GM23338 (cell line): ENCODE measurements at regions not wholly inside any gene's neighbourhood (a gene's known extent, or its start where the extent isn't known, plus 50 kb on each side); places are given as distances from the start of the nearest gene placed in this dataset.

Experiments used
- ATAC-seq: fragments of 200-7000 bp; cut with Tn5 transposase; 3 replicates; pipeline ENCODE4 v1.9.1; 2020
- DNase-seq: peaks from one replicate; pipeline ENCODE4 v3.0.0-alpha.2; 2015; ENCODE audit warnings: low spot score
- H2AFZ ChIP-seq: fragments of 200-600 bp; sonication (generic); 2 replicates; pipeline ENCODE4 v1.8.0; 2016; ENCODE audit warnings: antibody characterized with exemption, mild to moderate bottlenecking, moderate library complexity
- H3F3A ChIP-seq: fragments of 200-600 bp; sonication (generic); replicated peaks from 2 replicates; pipeline ENCODE4 v1.8.0; 2017; ENCODE audit warnings: antibody characterized with exemption, mixed run types, low read depth
- H3K27ac ChIP-seq: fragments of 200-600 bp; sonication (generic); 2 replicates; pipeline ENCODE4 v1.6.1; 2016; ENCODE audit warnings: low read depth
- H3K27me3 ChIP-seq: fragments of 200-600 bp; sonication (generic); 2 replicates; pipeline ENCODE4 v1.8.0; 2016; ENCODE audit warnings: mild to moderate bottlenecking, mixed run types, moderate library complexity; ENCODE audit not compliant: insufficient read depth
- H3K36me3 ChIP-seq: fragments of 200-600 bp; sonication (generic); 2 replicates; pipeline ENCODE4 v1.8.0; 2016; ENCODE audit warnings: mild to moderate bottlenecking; ENCODE audit not compliant: insufficient read depth
- H3K4me1 ChIP-seq: fragments of 200-600 bp; sonication (generic); 2 replicates; pipeline ENCODE4 v1.8.0; 2016; ENCODE audit warnings: mild to moderate bottlenecking, moderate library complexity; ENCODE audit not compliant: insufficient read depth
- H3K4me2 ChIP-seq: fragments of 200-600 bp; sonication (generic); 2 replicates; pipeline ENCODE4 v1.7.1; 2017; ENCODE audit warnings: mixed run types
- H3K4me3 ChIP-seq: fragments of 200-600 bp; sonication (generic); 2 replicates; pipeline ENCODE4 v1.6.1; 2016; ENCODE audit warnings: mixed run types
- H3K79me2 ChIP-seq: fragments of 200-600 bp; sonication (generic); replicated peaks from 2 replicates; pipeline ENCODE4 v1.8.0; 2017; ENCODE audit warnings: mild to moderate bottlenecking; ENCODE audit not compliant: insufficient read depth
- H3K9me2 ChIP-seq: fragments of 200-600 bp; sonication (generic); 2 replicates; pipeline ENCODE4 v1.8.0; 2017; ENCODE audit not compliant: insufficient read depth
- H4K20me1 ChIP-seq: fragments of 200-600 bp; sonication (generic); replicated peaks from 2 replicates; pipeline ENCODE4 v1.8.0; 2017; ENCODE audit warnings: mild to moderate bottlenecking; ENCODE audit not compliant: insufficient read depth
- H3K27ac Mint-ChIP-seq: 2 replicates; pipeline ENCODE4 v1.8.0; 2020; ENCODE audit warnings: inconsistent platforms, mild to moderate bottlenecking, moderate library complexity, mixed read lengths
- H3K27me3 Mint-ChIP-seq: 3 replicates; pipeline ENCODE4 v1.8.0; 2022; ENCODE audit warnings: low read depth, mild to moderate bottlenecking, moderate library complexity, mixed read lengths, inconsistent platforms; ENCODE audit not compliant: insufficient read depth, poor library complexity
- H3K36me3 Mint-ChIP-seq: 3 replicates; pipeline ENCODE4 v1.8.0; 2021; ENCODE audit warnings: low read depth, mild to moderate bottlenecking, inconsistent platforms, moderate library complexity, mixed read lengths
- H3K4me1 Mint-ChIP-seq: 3 replicates; pipeline ENCODE4 v1.8.0; 2020; ENCODE audit warnings: mild to moderate bottlenecking, inconsistent platforms, mixed read lengths
- H3K4me3 Mint-ChIP-seq: 3 replicates; pipeline ENCODE4 v1.8.0; 2021; ENCODE audit warnings: moderate library complexity, mild to moderate bottlenecking, inconsistent platforms, mixed read lengths
- H3K9me3 Mint-ChIP-seq: 3 replicates; pipeline ENCODE4 v1.8.0; 2020; ENCODE audit warnings: moderate library complexity, mild to moderate bottlenecking, inconsistent platforms, mixed read lengths
- CREB1 ChIP-seq: fragments of 250-450 bp; sonication (Bioruptor Pico); IDR thresholded peaks from 2 replicates; pipeline ENCODE4 v1.5.0; 2020; ENCODE audit warnings: low read depth, mild to moderate bottlenecking, moderate library complexity
- STAT1 ChIP-seq: IDR thresholded peaks from one replicate; pipeline ENCODE4 v1.6.1; 2016; ENCODE audit warnings: antibody characterized with exemption; ENCODE audit not compliant: unreplicated experiment
- ZNF462 ChIP-seq: fragments of 250-450 bp; sonication (Bioruptor Pico); IDR thresholded peaks from 2 replicates; pipeline ENCODE4 v1.5.0; 2020; ENCODE audit warnings: mild to moderate bottlenecking, moderate library complexity
- TF ChIP-seq, protein P1 (sequence below), 2 experiments: fragments of 200-600 bp in 1 of 2; sonication (generic) in 1 of 2; conservative IDR thresholded peaks; 2 replicates each; pipeline versions ENCODE4 v1.5.1 to v1.6.1; 2016 to 2017; ENCODE audit warnings: antibody characterized with exemption in 2 of 2, low read depth in 2 of 2, mild to moderate bottlenecking in 2 of 2, moderate library complexity in 1 of 2

- TF ChIP-seq STAT1 (no peak), CREB1 (CRISPR knock-in tag) (no peak), ZNF462 (no peak)
- TF ChIP-seq, protein P1, sequence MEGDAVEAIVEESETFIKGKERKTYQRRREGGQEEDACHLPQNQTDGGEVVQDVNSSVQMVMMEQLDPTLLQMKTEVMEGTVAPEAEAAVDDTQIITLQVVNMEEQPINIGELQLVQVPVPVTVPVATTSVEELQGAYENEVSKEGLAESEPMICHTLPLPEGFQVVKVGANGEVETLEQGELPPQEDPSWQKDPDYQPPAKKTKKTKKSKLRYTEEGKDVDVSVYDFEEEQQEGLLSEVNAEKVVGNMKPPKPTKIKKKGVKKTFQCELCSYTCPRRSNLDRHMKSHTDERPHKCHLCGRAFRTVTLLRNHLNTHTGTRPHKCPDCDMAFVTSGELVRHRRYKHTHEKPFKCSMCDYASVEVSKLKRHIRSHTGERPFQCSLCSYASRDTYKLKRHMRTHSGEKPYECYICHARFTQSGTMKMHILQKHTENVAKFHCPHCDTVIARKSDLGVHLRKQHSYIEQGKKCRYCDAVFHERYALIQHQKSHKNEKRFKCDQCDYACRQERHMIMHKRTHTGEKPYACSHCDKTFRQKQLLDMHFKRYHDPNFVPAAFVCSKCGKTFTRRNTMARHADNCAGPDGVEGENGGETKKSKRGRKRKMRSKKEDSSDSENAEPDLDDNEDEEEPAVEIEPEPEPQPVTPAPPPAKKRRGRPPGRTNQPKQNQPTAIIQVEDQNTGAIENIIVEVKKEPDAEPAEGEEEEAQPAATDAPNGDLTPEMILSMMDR (conservative IDR thresholded peaks at IDR 0.05; ENCODE audit: low read depth in 2 of 2): no peak
- Histone ChIP-seq H2AFZ (no peak overlapping the region), H3F3A (no peaks in the 10 kb centered on the region), H3K27ac (no peak overlapping the region), H3K4me1 (peaks cover 19% of the 10 kb centered on the region), H3K4me3 (no peak overlapping the region), H3K4me2 (no peak overlapping the region), H3K36me3 (no peaks in the 10 kb centered on the region), H3K27me3 (no peaks in the 10 kb centered on the region), H3K79me2 (no peaks in the 10 kb centered on the region), H4K20me1 (no peaks in the 10 kb centered on the region), H3K9me2 (no peaks in the 10 kb centered on the region)
- ATAC-seq (no peak), DNase-seq (no peak)
- H3K36me3 Mint-ChIP-seq: no peaks in the 10 kb centered on the region
- H3K27me3 Mint-ChIP-seq: no peaks in the 10 kb centered on the region
- H3K4me1 Mint-ChIP-seq: peaks cover 4% of the 10 kb centered on the region; the same call in 2 of the 3 replicates
- H3K9me3 Mint-ChIP-seq: no peaks in the 10 kb centered on the region
- no peak overlapping the region for H3K4me3 Mint-ChIP-seq
- H3K27ac Mint-ChIP-seq: no peak overlapping the region
These were observed 289.5 kb upstream of the E2F7 start for GRCh38 chr12:77354766-77355362.
